Heart left ventricle (tissue), 13 donors: ENCODE measurements at regions not wholly inside any gene's neighbourhood (a gene's known extent, or its start where the extent isn't known, plus 50 kb on each side); places are given as distances from the start of the nearest gene placed in this dataset.

ENCODE experiments used
- POLR2A ChIP-seq, 2 donors: fragments of 450-650 bp; IDR thresholded peaks; one replicate each; pipeline ENCODE4 v1.6.1; 2017; ENCODE audit warnings: antibody characterized with exemption in 2 of 2, mild to moderate bottlenecking in 2 of 2, moderate library complexity in 2 of 2
- TF ChIP-seq, protein P1 (sequence below), 12 donors: fragments of 200-600 bp; sonication (generic) in 4 of 12; IDR thresholded peaks; one replicate each; pipeline versions ENCODE4 v1.5.0 to v1.8.0; 2018 to 2022; ENCODE audit warnings: antibody characterized with exemption in 12 of 12, mild to moderate bottlenecking in 5 of 12
- donor health status: ischemic (EF 13 %, LVEDD 7.1; RV severe dilation, severe dysfunction).
- donor health status: DM: no; HTN: yes; CAD: no.
- donor health status: DM: no; HTN: no; CAD: no.
- donor health status: ischemic (EF 25% LVEDD 6.9; RV normal size, moderate dysfunction).
- donor health status: ischemic (EF 25% LVEDD 5.7; RV mildly dilated, moderate dysfunction).
- donor health status: ischemic (EF 35%, LVEDD 5.7; RV mildly dilated, moderate dysfunction).
- donor health status: nonischemic (EF 11% LVEDD 7.7; RV severe dilation, severe dysfunction).
- donor health status: DM: yes; HTN: yes; CAD: no.
- donor health status: PGD.
- donor health status: ischemic (EF 29% LVEDD 5.4; RV normal size, mild dysfunction).
- donor health status: nonischemic (EF 23%, LVEDD 6.1; RV moderate dilation, normal function).

GRCh38 chr5:22916393-22916792 is 63.2 kb upstream of the CDH12 start:
- TF ChIP-seq, protein P1, sequence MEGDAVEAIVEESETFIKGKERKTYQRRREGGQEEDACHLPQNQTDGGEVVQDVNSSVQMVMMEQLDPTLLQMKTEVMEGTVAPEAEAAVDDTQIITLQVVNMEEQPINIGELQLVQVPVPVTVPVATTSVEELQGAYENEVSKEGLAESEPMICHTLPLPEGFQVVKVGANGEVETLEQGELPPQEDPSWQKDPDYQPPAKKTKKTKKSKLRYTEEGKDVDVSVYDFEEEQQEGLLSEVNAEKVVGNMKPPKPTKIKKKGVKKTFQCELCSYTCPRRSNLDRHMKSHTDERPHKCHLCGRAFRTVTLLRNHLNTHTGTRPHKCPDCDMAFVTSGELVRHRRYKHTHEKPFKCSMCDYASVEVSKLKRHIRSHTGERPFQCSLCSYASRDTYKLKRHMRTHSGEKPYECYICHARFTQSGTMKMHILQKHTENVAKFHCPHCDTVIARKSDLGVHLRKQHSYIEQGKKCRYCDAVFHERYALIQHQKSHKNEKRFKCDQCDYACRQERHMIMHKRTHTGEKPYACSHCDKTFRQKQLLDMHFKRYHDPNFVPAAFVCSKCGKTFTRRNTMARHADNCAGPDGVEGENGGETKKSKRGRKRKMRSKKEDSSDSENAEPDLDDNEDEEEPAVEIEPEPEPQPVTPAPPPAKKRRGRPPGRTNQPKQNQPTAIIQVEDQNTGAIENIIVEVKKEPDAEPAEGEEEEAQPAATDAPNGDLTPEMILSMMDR (IDR thresholded peaks at IDR 0.05) = no peak
- TF ChIP-seq POLR2A (IDR thresholded peaks at IDR 0.05) = no peak
